HepG2 (cell line): ENCODE measurements at regions not wholly inside any gene's neighbourhood (a gene's known extent, or its start where the extent isn't known, plus 50 kb on each side); places are given as distances from the start of the nearest gene placed in this dataset.

Source experiments
- ATAC-seq: fragments of 200-7000 bp; cut with Tn5 transposase; 3 replicates; pipeline ENCODE4 v1.9.1; 2020; ENCODE audit warnings: mild to moderate bottlenecking, moderate library complexity
- BruUV-seq: library from RNA; stranded (reverse); fragments of 400-500 nt; replicated peaks from 2 replicates; lab custom pipeline; 2021; lab: Mats Ljungman, UMichigan
- CTCF ChIA-PET: fragments of 300-600 bp; formaldehyde crosslinking; extraction: SDS; loops from one replicate; lab custom pipeline; 2021; ENCODE audit warnings: low total read pairs, inconsistent platforms, low intra/inter-chr PET ratio; lab: Yijun Ruan, JAX
- POLR2A ChIA-PET: fragments of 350-600 bp; sonication (Branson Sonifier 250); formaldehyde crosslinking; loops from one replicate; lab custom pipeline; 2020; ENCODE audit warnings: antibody characterized with exemption, inconsistent platforms; lab: Yijun Ruan, JAX
- DNase-seq: peaks from one replicate; pipeline ENCODE4 v3.0.0-alpha.2; 2015; ENCODE audit warnings: low spot score
- FAIRE-seq: peaks from 3 replicates; lab custom pipeline; 2011; peaks lifted over from hg19 to GRCh38; lab: Jason Lieb, UNC
- H2AFZ ChIP-seq: one replicate; pipeline ENCODE4 v1.6.1; 2011; ENCODE audit warnings: low read length, inconsistent platforms
- H3K27ac ChIP-seq: fragments of 300-600 bp; 3 replicates; pipeline ENCODE4 v1.8.0; 2011; ENCODE audit warnings: mixed run types, mild to moderate bottlenecking, mixed read lengths, low read length, inconsistent platforms; ENCODE audit not compliant: insufficient read depth; ENCODE audit errors: extremely low read length
- H3K27me3 ChIP-seq, 2 experiments: fragments of 200-600 bp in 1 of 2; 2 replicates in 1 of 2; 3 replicates in 1 of 2; pipeline versions ENCODE4 v1.6.0 to v1.8.0; 2011; ENCODE audit warnings: low read length in 2 of 2, mild to moderate bottlenecking in 2 of 2, moderate library complexity in 2 of 2, inconsistent platforms in 1 of 2; ENCODE audit not compliant: insufficient read depth in 2 of 2, control insufficient read depth in 1 of 2
- H3K36me3 ChIP-seq, 2 experiments: fragments of 200-600 bp in 1 of 2; replicated peaks in 1 of 2; 2 replicates in 1 of 2; 3 replicates in 1 of 2; pipeline versions ENCODE4 v1.5.1 to v1.8.0; 2011; ENCODE audit warnings: low read length in 2 of 2, inconsistent platforms in 1 of 2; ENCODE audit not compliant: insufficient read depth in 2 of 2, control insufficient read depth in 1 of 2
- H3K4me1 ChIP-seq: 2 replicates; pipeline ENCODE4 v1.5.1; 2012; ENCODE audit warnings: low read length, inconsistent platforms; ENCODE audit not compliant: insufficient read depth
- H3K4me2 ChIP-seq: 2 replicates; pipeline ENCODE4 v1.6.0; 2011; ENCODE audit warnings: low read depth, low read length, inconsistent platforms
- H3K4me3 ChIP-seq, 3 experiments: fragments of 200-600 bp in 1 of 3; sonication (generic), shearing (Covaris generic) in 1 of 3; replicated peaks in 1 of 3; 2 replicates each; pipeline ENCODE4 v1.5.1; 2011 to 2016; ENCODE audit warnings: low read length in 3 of 3, inconsistent platforms in 2 of 3, low read depth in 2 of 3, mild to moderate bottlenecking in 2 of 3, control low read depth in 1 of 3, mixed read lengths in 1 of 3; ENCODE audit not compliant: insufficient read depth in 1 of 3
- H3K79me2 ChIP-seq: one replicate; pipeline ENCODE4 v1.6.1; 2011; ENCODE audit warnings: low read length, inconsistent platforms; ENCODE audit not compliant: insufficient read depth
- H3K9ac ChIP-seq: 2 replicates; pipeline ENCODE4 v1.6.0; 2011; ENCODE audit warnings: mild to moderate bottlenecking, low read depth, low read length, inconsistent platforms; ENCODE audit not compliant: insufficient read depth
- H3K9me3 ChIP-seq: 2 replicates; pipeline ENCODE4 v1.5.1; 2012; ENCODE audit warnings: mild to moderate bottlenecking, low read length
- H4K20me1 ChIP-seq: 2 replicates; pipeline ENCODE4 v1.6.0; 2011; ENCODE audit warnings: inconsistent platforms, mild to moderate bottlenecking, low read length, moderate library complexity; ENCODE audit not compliant: insufficient read depth
- ATF5 ChIP-seq: sonication (generic); formaldehyde crosslinking; IDR thresholded peaks from 2 replicates; pipeline ENCODE4 v1.4.0; 2020; ENCODE audit warnings: mild to moderate bottlenecking, low read depth, missing genetic modification reagents
- EHMT2 ChIP-seq: fragments of 200-600 bp; sonication (generic); IDR thresholded peaks from 2 replicates; pipeline ENCODE4 v1.7.0; 2017; ENCODE audit warnings: antibody characterized with exemption, low read depth, low read length, borderline replicate concordance
- KLF11 ChIP-seq: IDR thresholded peaks from 2 replicates; pipeline ENCODE4 v1.6.1; 2016; ENCODE audit warnings: missing compliant biosample characterization
- MATR3 ChIP-seq: sonication (generic); formaldehyde crosslinking; IDR thresholded peaks from 2 replicates; pipeline ENCODE4 v1.4.0; 2020; ENCODE audit warnings: missing genetic modification reagents
- MLLT10 ChIP-seq: sonication (generic); formaldehyde crosslinking; IDR thresholded peaks from 2 replicates; pipeline ENCODE4 v1.4.0; 2020; ENCODE audit warnings: missing genetic modification reagents
- PATZ1 ChIP-seq: sonication (generic); formaldehyde crosslinking; IDR thresholded peaks from 2 replicates; pipeline ENCODE4 v1.4.0; 2020; ENCODE audit warnings: missing genetic modification reagents
- POGK ChIP-seq: sonication (generic); formaldehyde crosslinking; conservative IDR thresholded peaks from 2 replicates; pipeline ENCODE4 v1.8.0; 2022; ENCODE audit warnings: mild to moderate bottlenecking, moderate library complexity, missing genetic modification reagents
- POGZ ChIP-seq: sonication (generic); formaldehyde crosslinking; IDR thresholded peaks from 2 replicates; pipeline ENCODE4 v1.4.0; 2020; ENCODE audit warnings: mild to moderate bottlenecking, missing genetic modification reagents
- THYN1 ChIP-seq: sonication (generic); formaldehyde crosslinking; IDR thresholded peaks from 2 replicates; pipeline ENCODE4 v1.8.1; 2023; ENCODE audit warnings: low read depth, mild to moderate bottlenecking, moderate library complexity, missing genetic modification reagents, borderline replicate concordance
- ZBTB2 ChIP-seq: sonication (generic); formaldehyde crosslinking; IDR thresholded peaks from 2 replicates; pipeline ENCODE4 v1.8.0; 2022; ENCODE audit warnings: low read depth, missing genetic modification reagents
- ZNF446 ChIP-seq: sonication (generic); formaldehyde crosslinking; IDR thresholded peaks from 2 replicates; pipeline ENCODE4 v1.5.0; 2020; ENCODE audit warnings: mild to moderate bottlenecking, missing genetic modification reagents
- WGBS: methylation state at CpG from one replicate; pipeline ENCODE4 v1.1.6; 2017; ENCODE audit warnings: low lambda C conversion rate; 5-methylcytosine and 5-hydroxymethylcytosine counted together
- in situ Hi-C: cut with HindIII; loops from 2 replicates; pipeline ENCODE4 v1.10.0; 2017; ENCODE audit warnings: low pct_unique_long_range_greater_than_20kb; ENCODE audit not compliant: extremely low pct_ligation_motif_present
- intact Hi-C: fragments of 100-400 bp; cut with micrococcal nuclease; formaldehyde crosslinking; loops from one replicate; pipeline ENCODE4 v1.10.0; 2022; ENCODE audit not compliant: unreplicated experiment
- TF ChIP-seq, protein P1 (sequence below): IDR thresholded peaks from 2 replicates; pipeline ENCODE4 v1.6.1; 2012; ENCODE audit warnings: low read depth, low read length, improper control_type of control experiment

DNA sequence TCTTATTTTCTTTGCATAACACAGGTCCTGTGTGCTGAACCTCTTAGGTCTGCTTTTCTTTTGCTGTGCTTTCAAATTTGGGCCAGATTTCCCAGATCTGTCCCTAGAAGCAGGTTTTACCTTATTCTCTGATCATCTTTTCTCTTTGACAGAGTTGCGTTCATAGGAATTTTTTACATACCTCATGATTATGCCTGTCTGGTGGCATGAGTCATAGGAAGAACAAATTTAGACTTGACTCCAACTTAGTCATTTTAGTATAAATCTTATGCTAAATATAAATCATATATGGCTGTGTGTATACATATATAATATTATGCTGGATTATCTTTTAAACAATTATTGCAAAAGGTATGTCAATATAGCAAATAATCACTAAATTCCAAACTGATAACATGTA is 1038.9 kb downstream of the GRM8 start:
- no TSS peak for BruUV-seq
- WGBS: 31% methylated on average over 1 of the region's 1 CpG
- Histone ChIP-seq H3K4me3 (no peak overlapping the region), H3K9ac (no peak overlapping the region), H3K9me3 (peaks cover 73% of the 10 kb centered on the region), H2AFZ (no peak overlapping the region), H3K36me3 (no peaks in the 10 kb centered on the region), H3K4me1 (no peaks in the 10 kb centered on the region), H3K79me2 (no peaks in the 10 kb centered on the region), H4K20me1 (no peaks in the 10 kb centered on the region), H3K27ac (no peak overlapping the region), H3K27me3 (no peaks in the 10 kb centered on the region), H3K4me2 (no peak overlapping the region)
- ChIA-PET POLR2A (no interaction called here), CTCF (no interaction called here)
- TF ChIP-seq, protein P1, sequence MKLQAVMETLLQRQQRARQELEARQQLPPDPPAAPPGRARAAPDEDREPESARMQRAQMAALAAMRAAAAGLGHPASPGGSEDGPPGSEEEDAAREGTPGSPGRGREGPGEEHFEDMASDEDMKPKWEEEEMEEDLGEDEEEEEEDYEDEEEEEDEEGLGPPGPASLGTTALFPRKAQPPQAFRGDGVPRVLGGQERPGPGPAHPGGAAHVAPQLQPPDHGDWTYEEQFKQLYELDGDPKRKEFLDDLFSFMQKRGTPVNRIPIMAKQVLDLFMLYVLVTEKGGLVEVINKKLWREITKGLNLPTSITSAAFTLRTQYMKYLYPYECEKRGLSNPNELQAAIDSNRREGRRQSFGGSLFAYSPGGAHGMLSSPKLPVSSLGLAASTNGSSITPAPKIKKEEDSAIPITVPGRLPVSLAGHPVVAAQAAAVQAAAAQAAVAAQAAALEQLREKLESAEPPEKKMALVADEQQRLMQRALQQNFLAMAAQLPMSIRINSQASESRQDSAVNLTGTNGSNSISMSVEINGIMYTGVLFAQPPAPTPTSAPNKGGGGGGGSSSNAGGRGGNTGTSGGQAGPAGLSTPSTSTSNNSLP: no peak
- TF ChIP-seq MATR3 (no peak), EHMT2 (no peak), PATZ1 (no peak), ZNF446 (CRISPR knock-in tag) (no peak)
- intact Hi-C loops (no loop called here), in situ Hi-C loops (no loop called here)
- FAIRE-seq: no peak
- ATAC-seq: no peak
- no peak for DNase-seq

DNA sequence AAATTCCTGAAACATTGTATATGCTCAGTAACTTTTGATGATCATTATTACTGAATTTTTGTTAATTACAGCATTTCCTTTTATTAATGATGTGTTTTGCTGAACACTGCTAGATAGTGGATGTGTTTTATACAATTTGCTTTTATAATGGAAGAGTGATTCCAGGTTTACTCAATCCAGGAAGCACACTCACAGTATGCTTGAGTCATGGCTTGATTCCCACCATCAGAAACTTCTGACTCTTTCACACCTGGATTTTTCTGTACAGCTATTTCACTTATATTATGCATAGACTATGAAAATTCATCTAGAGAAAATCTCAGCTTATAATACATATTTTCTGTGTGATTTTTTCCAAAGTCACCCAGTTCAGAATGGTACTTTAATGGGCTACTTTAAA is 1040.9 kb downstream of the GRM8 start:
- CTCF ChIA-PET: no interaction called here
- no peak for FAIRE-seq
- no peak for TF ChIP-seq ZBTB2 (CRISPR knock-in tag)
- no peak for TF ChIP-seq POGZ (CRISPR knock-in tag)
- no peak for TF ChIP-seq MLLT10 (CRISPR knock-in tag)
- TF ChIP-seq ATF5: no peak
- TF ChIP-seq THYN1 (CRISPR knock-in tag): no peak
- TF ChIP-seq POGK: no peak
- TF ChIP-seq KLF11: no peak

More for the DNA sequence above, 1040.9 kb downstream of the GRM8 start:
- Histone ChIP-seq H4K20me1 (no peaks in the 10 kb centered on the region), H3K9ac (no peak overlapping the region), H3K27ac (no peak overlapping the region), H3K9me3 (peaks cover 82% of the 10 kb centered on the region), H3K36me3 (no peaks in the 10 kb centered on the region), H2AFZ (no peak overlapping the region), H3K4me3 (no peak overlapping the region), H3K27me3 (no peaks in the 10 kb centered on the region), H3K4me2 (no peak overlapping the region), H3K79me2 (no peaks in the 10 kb centered on the region), H3K4me1 (no peaks in the 10 kb centered on the region)
- in situ Hi-C loops (no loop called here), intact Hi-C loops (no loop called here)
- ATAC-seq (no peak), DNase-seq (no peak)
- BruUV-seq: no TSS peak
- POLR2A ChIA-PET: no interaction called here
